ENCODE measurements at regions not wholly inside any gene's neighbourhood (a gene's known extent, or its start where the extent isn't known, plus 50 kb on each side); places are given as distances from the start of the nearest gene placed in this dataset.
"Not testable (repeated sequence)": the region's sequence is repeated elsewhere in the genome, so short reads cannot be mapped to it uniquely, and the experiment has no call there.

- ChIA-PET POLR2A (no interaction called here), CTCF (no interaction called here)
- H3K36me3 ChIP-seq (replicated peaks in 1 of 2; ENCODE audit: control insufficient read depth in 1 of 2, insufficient read depth in 2 of 2, low read length in 1 of 2): no peaks in the 10 kb centered on the region
- no peak overlapping the region for H3K4me3 ChIP-seq (ENCODE audit: low read depth in 2 of 2, low read length in 1 of 2)
- H3K9me2 ChIP-seq: no peaks in the 10 kb centered on the region
- no peaks in the 10 kb centered on the region for H3F3A ChIP-seq (replicated peaks; ENCODE audit: insufficient read depth)
- H3K4me2 ChIP-seq: no peak overlapping the region
- H3K9me3 ChIP-seq: no peaks in the 10 kb centered on the region
- H4K20me1 ChIP-seq (ENCODE audit: insufficient read depth): no peaks in the 10 kb centered on the region
- TF ChIP-seq TEAD4 (IDR thresholded peaks at IDR 0.05; ENCODE audit: borderline replicate concordance, insufficient read depth): no peak
- no peak for TF ChIP-seq SMC3 (IDR thresholded peaks at IDR 0.05; ENCODE audit: low read depth, low read length)
- no peak for TF ChIP-seq SIN3A (IDR thresholded peaks at IDR 0.05; ENCODE audit: borderline replicate concordance, low read depth, low read length)
- TF ChIP-seq EP300 (IDR thresholded peaks at IDR 0.05; ENCODE audit: borderline replicate concordance in 1 of 2, low read depth in 1 of 2, low read length in 1 of 2): no peak
- TF ChIP-seq, protein P1, sequence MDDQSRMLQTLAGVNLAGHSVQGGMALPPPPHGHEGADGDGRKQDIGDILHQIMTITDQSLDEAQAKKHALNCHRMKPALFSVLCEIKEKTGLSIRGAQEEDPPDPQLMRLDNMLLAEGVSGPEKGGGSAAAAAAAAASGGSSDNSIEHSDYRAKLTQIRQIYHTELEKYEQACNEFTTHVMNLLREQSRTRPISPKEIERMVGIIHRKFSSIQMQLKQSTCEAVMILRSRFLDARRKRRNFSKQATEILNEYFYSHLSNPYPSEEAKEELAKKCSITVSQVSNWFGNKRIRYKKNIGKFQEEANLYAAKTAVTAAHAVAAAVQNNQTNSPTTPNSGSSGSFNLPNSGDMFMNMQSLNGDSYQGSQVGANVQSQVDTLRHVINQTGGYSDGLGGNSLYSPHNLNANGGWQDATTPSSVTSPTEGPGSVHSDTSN (IDR thresholded peaks at IDR 0.05): no peak
- no peak for TF ChIP-seq NFIC (IDR thresholded peaks at IDR 0.05; ENCODE audit: borderline replicate concordance)
- no peak for TF ChIP-seq FOXM1 (IDR thresholded peaks at IDR 0.05; ENCODE audit: low read depth)
- no peak for TF ChIP-seq YY1 (IDR thresholded peaks at IDR 0.05; ENCODE audit: low read depth)
- TF ChIP-seq, protein P2, sequence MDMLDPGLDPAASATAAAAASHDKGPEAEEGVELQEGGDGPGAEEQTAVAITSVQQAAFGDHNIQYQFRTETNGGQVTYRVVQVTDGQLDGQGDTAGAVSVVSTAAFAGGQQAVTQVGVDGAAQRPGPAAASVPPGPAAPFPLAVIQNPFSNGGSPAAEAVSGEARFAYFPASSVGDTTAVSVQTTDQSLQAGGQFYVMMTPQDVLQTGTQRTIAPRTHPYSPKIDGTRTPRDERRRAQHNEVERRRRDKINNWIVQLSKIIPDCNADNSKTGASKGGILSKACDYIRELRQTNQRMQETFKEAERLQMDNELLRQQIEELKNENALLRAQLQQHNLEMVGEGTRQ (IDR thresholded peaks at IDR 0.05; ENCODE audit: borderline replicate concordance, low read depth, low read length): no peak
- no peak for TF ChIP-seq ZBTB33 (IDR thresholded peaks at IDR 0.05; ENCODE audit: borderline replicate concordance, low read depth)
- no peak for TF ChIP-seq TCF12 (IDR thresholded peaks at IDR 0.05)
- no peak for TF ChIP-seq MXI1 (IDR thresholded peaks at IDR 0.05; ENCODE audit: low read depth, low read length)
- no peak for TF ChIP-seq MAX (IDR thresholded peaks at IDR 0.05; ENCODE audit: low read depth)
- TF ChIP-seq POLR2AphosphoS5 (IDR thresholded peaks at IDR 0.05; ENCODE audit: low read depth, low read length): no peak
- TF ChIP-seq NRF1 (IDR thresholded peaks at IDR 0.05; ENCODE audit: low read depth, low read length): no peak
- TF ChIP-seq, protein P3, sequence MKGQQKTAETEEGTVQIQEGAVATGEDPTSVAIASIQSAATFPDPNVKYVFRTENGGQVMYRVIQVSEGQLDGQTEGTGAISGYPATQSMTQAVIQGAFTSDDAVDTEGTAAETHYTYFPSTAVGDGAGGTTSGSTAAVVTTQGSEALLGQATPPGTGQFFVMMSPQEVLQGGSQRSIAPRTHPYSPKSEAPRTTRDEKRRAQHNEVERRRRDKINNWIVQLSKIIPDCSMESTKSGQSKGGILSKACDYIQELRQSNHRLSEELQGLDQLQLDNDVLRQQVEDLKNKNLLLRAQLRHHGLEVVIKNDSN (IDR thresholded peaks at IDR 0.05; ENCODE audit: borderline replicate concordance, low read depth): no peak
- no peaks in the 10 kb centered on the region for H3K27me3 ChIP-seq (ENCODE audit: insufficient read depth)
- no peak overlapping the region for H3K9ac ChIP-seq
- no peaks in the 10 kb centered on the region for H3K79me2 ChIP-seq (ENCODE audit: insufficient read depth)
- H3K27ac ChIP-seq (ENCODE audit: low read depth in 2 of 2, low read length in 1 of 2): no peak overlapping the region
- 41% methylated on average over 1 of the region's 1 CpG for WGBS (ENCODE audit: low lambda C conversion rate)
- H2AFZ ChIP-seq (ENCODE audit: low read depth): no peak overlapping the region
- H3K4me1 ChIP-seq (ENCODE audit: control insufficient read depth in 1 of 2, insufficient read depth in 2 of 2, low read depth in 1 of 2, low read length in 1 of 2): no peaks in the 10 kb centered on the region
- DNase-seq: no peak
Measured at GRCh38 chr1:222181191-222181590, 366.7 kb downstream of the HHIPL2 start.

DNA sequence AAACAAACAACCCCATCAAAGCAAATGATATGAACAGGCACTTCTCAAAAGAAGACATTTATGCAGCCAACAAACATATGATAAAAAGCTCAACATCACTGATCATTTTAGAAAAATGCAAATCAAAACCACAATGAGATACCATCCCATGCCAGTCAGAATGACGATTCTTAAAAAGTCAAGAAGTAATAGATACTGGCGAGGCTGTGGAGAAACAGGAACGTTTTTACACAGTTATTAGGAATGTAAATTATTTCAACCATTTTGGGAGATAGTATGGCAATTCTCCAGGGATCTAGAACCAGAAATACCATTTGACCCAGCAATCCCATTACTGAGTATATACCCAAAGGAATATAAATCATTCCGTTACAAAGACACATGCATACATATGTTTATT, 370.4 kb downstream of the HHIPL2 start:
- CTCF ChIA-PET; H3K9ac ChIP-seq; H3K27ac ChIP-seq (ENCODE audit: low read depth in 2 of 2, low read length in 1 of 2); H3K9me3 ChIP-seq; H3K79me2 ChIP-seq (ENCODE audit: insufficient read depth); H3K9me2 ChIP-seq; H3F3A ChIP-seq (replicated peaks; ENCODE audit: insufficient read depth); H3K27me3 ChIP-seq (ENCODE audit: insufficient read depth); H4K20me1 ChIP-seq (ENCODE audit: insufficient read depth); H3K4me3 ChIP-seq (ENCODE audit: low read depth in 2 of 2, low read length in 1 of 2); POLR2A ChIA-PET; H3K36me3 ChIP-seq (replicated peaks in 1 of 2; ENCODE audit: control insufficient read depth in 1 of 2, insufficient read depth in 2 of 2, low read length in 1 of 2); H3K4me1 ChIP-seq (ENCODE audit: control insufficient read depth in 1 of 2, insufficient read depth in 2 of 2, low read depth in 1 of 2, low read length in 1 of 2); DNase-seq; H3K4me2 ChIP-seq; H2AFZ ChIP-seq (ENCODE audit: low read depth): not testable (repeated sequence)
- WGBS (ENCODE audit: low lambda C conversion rate): 23% methylated on average over 4 of the region's 4 CpGs
